ENCODE measurements at regions not wholly inside any gene's neighbourhood (a gene's known extent, or its start where the extent isn't known, plus 50 kb on each side); places are given as distances from the start of the nearest gene placed in this dataset.

DNA sequence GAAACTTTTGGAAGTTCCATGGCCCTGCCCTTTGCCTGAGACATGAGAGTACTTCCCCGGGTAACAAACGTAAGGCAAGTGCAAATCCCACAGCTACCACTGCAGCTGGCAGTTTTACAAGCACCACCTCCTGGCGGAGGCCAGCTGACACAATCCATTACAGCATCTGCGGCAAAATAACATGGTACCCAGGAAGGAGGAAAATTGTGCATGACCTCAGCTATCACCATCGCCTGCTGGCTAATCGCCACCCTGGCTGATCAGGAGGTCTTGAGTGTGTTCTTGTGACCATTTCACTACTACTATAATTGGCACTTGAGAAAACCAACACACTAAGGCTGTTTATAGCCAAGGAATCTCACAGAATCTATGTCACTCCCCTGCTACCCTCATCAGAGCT is 71.7 kb upstream of the SERPINE2 start:
- TF ChIP-seq, protein P1, sequence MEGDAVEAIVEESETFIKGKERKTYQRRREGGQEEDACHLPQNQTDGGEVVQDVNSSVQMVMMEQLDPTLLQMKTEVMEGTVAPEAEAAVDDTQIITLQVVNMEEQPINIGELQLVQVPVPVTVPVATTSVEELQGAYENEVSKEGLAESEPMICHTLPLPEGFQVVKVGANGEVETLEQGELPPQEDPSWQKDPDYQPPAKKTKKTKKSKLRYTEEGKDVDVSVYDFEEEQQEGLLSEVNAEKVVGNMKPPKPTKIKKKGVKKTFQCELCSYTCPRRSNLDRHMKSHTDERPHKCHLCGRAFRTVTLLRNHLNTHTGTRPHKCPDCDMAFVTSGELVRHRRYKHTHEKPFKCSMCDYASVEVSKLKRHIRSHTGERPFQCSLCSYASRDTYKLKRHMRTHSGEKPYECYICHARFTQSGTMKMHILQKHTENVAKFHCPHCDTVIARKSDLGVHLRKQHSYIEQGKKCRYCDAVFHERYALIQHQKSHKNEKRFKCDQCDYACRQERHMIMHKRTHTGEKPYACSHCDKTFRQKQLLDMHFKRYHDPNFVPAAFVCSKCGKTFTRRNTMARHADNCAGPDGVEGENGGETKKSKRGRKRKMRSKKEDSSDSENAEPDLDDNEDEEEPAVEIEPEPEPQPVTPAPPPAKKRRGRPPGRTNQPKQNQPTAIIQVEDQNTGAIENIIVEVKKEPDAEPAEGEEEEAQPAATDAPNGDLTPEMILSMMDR (conservative IDR thresholded peaks at IDR 0.05; ENCODE audit: low read depth, low read length): no peak
- no peak overlapping the region for H3K4me3 ChIP-seq (ENCODE audit: low read depth, low read length)
- no peak for DNase-seq (ENCODE audit: low read depth)

DNA sequence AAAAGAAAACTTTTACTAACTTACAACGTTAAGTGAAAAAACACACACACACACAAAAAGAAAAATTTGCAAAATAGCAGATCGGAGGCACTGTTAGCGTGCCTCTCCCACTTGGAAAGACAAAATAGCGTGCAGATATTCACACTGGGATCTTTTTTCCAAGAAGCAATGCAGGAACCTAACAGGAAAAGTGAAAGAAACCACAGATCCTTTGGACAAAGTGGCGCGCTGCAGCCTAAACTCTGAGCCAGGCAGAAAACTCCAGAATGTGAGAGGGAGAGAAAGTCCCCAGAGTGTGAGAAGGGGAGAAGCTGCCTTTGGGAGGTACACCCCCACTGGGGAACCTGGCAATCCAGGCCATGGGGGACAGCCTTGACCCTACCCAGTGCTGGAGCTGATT is 70.7 kb upstream of the SERPINE2 start:
- TF ChIP-seq, protein P1 (conservative IDR thresholded peaks at IDR 0.05; ENCODE audit: low read depth, low read length): no peak
- DNase-seq (ENCODE audit: low read depth): no peak
- H3K4me3 ChIP-seq (ENCODE audit: low read depth, low read length): no peak overlapping the region

DNA sequence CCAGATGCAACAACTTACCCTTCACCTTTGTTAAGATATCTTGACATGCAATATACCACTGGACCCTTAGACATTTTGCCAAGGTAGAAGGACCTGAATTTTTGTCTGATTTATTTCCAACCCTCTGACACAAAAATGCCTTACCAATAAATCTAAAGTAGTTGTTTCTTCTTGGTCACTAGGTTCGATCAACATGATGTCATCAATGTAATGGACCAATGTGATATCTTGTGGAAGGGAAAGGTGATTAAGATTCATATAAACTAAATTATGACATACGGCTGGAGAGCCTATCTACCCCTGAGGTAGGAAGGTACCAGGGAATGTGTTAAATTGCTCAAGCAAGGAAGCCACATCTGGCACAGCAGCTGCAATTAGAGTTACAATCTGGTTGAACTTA is 67.7 kb upstream of the SERPINE2 start:
- no peak overlapping the region for H3K4me3 ChIP-seq (ENCODE audit: low read depth, low read length)
- TF ChIP-seq, protein P1 (conservative IDR thresholded peaks at IDR 0.05; ENCODE audit: low read depth, low read length): no peak
- no peak for DNase-seq (ENCODE audit: low read depth)

DNA sequence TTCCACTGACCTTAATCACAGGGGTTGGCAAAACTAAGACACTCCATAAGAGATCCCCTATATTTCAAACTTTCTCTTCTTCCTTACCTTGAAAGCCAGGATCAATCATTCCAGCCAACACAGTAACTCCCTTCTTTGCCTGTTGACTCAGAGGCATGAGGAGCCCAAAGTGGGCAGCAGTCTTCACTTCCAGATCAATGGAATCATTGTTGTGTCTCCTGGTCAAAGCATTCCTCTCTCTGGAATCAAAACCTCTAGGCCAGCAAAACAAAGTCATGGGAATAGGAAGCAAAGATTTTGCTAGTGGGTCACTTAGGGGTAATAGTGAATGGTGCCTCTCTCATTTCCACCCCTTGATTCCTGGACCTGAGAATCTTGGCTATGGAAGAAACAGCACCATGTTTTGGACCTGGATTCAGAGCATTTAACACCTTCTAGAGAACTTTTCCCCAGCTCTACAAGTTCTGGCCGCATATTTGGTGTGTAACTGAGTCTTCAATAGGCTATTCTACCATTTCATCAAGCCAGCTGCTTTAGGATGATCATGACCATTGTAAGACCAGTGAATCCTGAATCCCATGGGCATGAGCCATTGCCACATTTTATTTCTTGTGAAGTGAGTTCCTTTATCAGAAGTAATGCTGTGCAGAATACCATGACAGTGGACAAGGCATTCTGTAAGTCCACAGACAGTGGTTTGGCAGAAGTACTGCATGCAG is 65.7 kb upstream of the SERPINE2 start:
- DNase-seq (ENCODE audit: low read depth): no peak
- H3K4me3 ChIP-seq (ENCODE audit: low read depth, low read length): no peak overlapping the region
- TF ChIP-seq, protein P1 (conservative IDR thresholded peaks at IDR 0.05; ENCODE audit: low read depth, low read length): no peak

DNA sequence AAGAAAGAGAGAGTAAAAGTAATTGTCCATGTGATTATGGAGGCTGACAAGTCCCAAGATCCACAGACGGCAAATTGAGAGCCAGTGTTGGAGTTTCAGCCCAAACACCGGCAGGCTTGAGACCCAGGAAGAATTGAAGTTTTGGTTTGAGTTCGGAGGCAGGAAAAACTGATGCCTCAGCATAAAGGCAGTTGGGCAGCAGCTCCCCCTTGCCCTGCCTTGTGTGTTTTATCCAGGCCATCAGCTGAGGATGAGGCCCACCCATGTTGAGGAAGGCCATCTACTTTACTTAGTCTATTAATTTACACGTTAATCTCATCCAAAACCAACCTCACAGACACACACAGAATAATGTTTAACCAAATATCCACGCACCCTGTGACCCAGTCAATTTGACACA is 64.6 kb upstream of the SERPINE2 start:
- H3K4me3 ChIP-seq (ENCODE audit: low read depth, low read length): no peak overlapping the region
- no peak for DNase-seq (ENCODE audit: low read depth)
- TF ChIP-seq, protein P1 (conservative IDR thresholded peaks at IDR 0.05; ENCODE audit: low read depth, low read length): no peak

DNA sequence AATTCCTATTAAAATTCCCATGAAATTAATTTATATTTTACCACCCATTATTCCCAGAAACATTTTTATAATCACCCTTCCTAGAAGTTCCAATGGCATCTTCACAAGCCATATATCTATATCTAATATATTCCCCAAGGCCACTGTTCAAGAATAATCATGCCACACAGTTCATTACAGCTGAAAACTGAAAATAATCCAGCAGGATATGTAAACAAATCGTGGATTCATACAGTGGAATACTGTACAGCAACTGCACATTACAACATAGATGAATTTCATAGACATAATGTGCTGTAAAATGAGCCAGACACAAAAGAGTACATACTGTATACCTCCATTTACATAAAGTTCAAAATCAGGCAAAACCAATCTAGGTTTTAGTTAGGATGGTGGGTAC is 63.9 kb upstream of the SERPINE2 start:
- TF ChIP-seq, protein P1 (conservative IDR thresholded peaks at IDR 0.05; ENCODE audit: low read depth, low read length): no peak
- no peak overlapping the region for H3K4me3 ChIP-seq (ENCODE audit: low read depth, low read length)

More for the DNA sequence above, 63.9 kb upstream of the SERPINE2 start:
- no peak for DNase-seq (ENCODE audit: low read depth)

Data from epithelial cell of proximal tubule (primary cell).